Neural progenitor cell (in vitro differentiated cells): ENCODE measurements at regions not wholly inside any gene's neighbourhood (a gene's known extent, or its start where the extent isn't known, plus 50 kb on each side); places are given as distances from the start of the nearest gene placed in this dataset.

Experiments used
- DNase-seq: peaks from one replicate; pipeline ENCODE4 v3.0.0-alpha.2; 2016; ENCODE audit warnings: low spot score
- H2AFZ ChIP-seq: fragments of 200-600 bp; sonication (generic); replicated peaks from 2 replicates; pipeline ENCODE4 v1.6.1; 2016; ENCODE audit warnings: antibody characterized with exemption
- H3F3A ChIP-seq: fragments of 200-600 bp; sonication (generic); 2 replicates; pipeline ENCODE4 v1.6.1; 2016; ENCODE audit warnings: antibody characterized with exemption, low read depth
- H3K27ac ChIP-seq: fragments of 200-600 bp; sonication (generic); 2 replicates; pipeline ENCODE4 v1.5.1; 2016; ENCODE audit warnings: mild to moderate bottlenecking
- H3K27me3 ChIP-seq: fragments of 200-600 bp; sonication (generic); 2 replicates; pipeline ENCODE4 v1.6.1; 2016; ENCODE audit warnings: mild to moderate bottlenecking, moderate library complexity
- H3K36me3 ChIP-seq: fragments of 200-600 bp; sonication (generic); 2 replicates; pipeline ENCODE4 v1.5.1; 2016
- H3K4me1 ChIP-seq: fragments of 200-600 bp; sonication (generic); 2 replicates; pipeline ENCODE4 v1.6.1; 2016; ENCODE audit warnings: mixed run types
- H3K4me2 ChIP-seq: fragments of 200-600 bp; sonication (generic); 2 replicates; pipeline ENCODE4 v1.6.1; 2016
- H3K4me3 ChIP-seq: fragments of 200-600 bp; sonication (generic); 2 replicates; pipeline ENCODE4 v1.5.1; 2016
- H3K79me2 ChIP-seq: fragments of 200-600 bp; sonication (generic); 2 replicates; pipeline ENCODE4 v1.6.1; 2016; ENCODE audit warnings: low read depth
- H3K9ac ChIP-seq: fragments of 200-600 bp; sonication (generic); 2 replicates; pipeline ENCODE4 v1.6.1; 2016
- H3K9me3 ChIP-seq: fragments of 200-600 bp; sonication (generic); 2 replicates; pipeline ENCODE4 v1.5.1; 2016; ENCODE audit warnings: low read depth
- H4K20me1 ChIP-seq: fragments of 200-600 bp; sonication (generic); 2 replicates; pipeline ENCODE4 v1.6.1; 2016; ENCODE audit warnings: low read depth
- H3K27ac Mint-ChIP-seq: 3 replicates; pipeline ENCODE4 v1.8.0; 2021; ENCODE audit warnings: mixed read lengths
- H3K27me3 Mint-ChIP-seq: 2 replicates; pipeline ENCODE4 v1.8.0; 2022; ENCODE audit warnings: low read depth, mild to moderate bottlenecking, inconsistent platforms, moderate library complexity, mixed read lengths; ENCODE audit not compliant: insufficient read depth
- H3K36me3 Mint-ChIP-seq: 3 replicates; pipeline ENCODE4 v1.8.0; 2021; ENCODE audit warnings: mixed read lengths
- H3K4me1 Mint-ChIP-seq: 3 replicates; pipeline ENCODE4 v1.8.0; 2021; ENCODE audit warnings: mixed read lengths
- H3K4me3 Mint-ChIP-seq: 3 replicates; pipeline ENCODE4 v1.8.0; 2021; ENCODE audit warnings: mild to moderate bottlenecking, moderate library complexity, mixed read lengths
- H3K9me3 Mint-ChIP-seq: 3 replicates; pipeline ENCODE4 v1.8.0; 2020; ENCODE audit warnings: mixed read lengths
- EZH2 ChIP-seq: fragments of 200-600 bp; sonication (generic); IDR thresholded peaks from 2 replicates; pipeline ENCODE4 v1.6.1; 2017; ENCODE audit warnings: antibody characterized with exemption, mild to moderate bottlenecking, moderate library complexity
- EZH2phosphoT487 ChIP-seq: fragments of 200-600 bp; sonication (generic); IDR thresholded peaks from 2 replicates; pipeline ENCODE4 v1.6.1; 2017; ENCODE audit warnings: antibody characterized with exemption
- TF ChIP-seq, protein P1 (sequence below): fragments of 200-600 bp; sonication (generic); IDR thresholded peaks from 2 replicates; pipeline ENCODE4 v1.5.1; 2017; ENCODE audit warnings: antibody characterized with exemption, mild to moderate bottlenecking

DNA sequence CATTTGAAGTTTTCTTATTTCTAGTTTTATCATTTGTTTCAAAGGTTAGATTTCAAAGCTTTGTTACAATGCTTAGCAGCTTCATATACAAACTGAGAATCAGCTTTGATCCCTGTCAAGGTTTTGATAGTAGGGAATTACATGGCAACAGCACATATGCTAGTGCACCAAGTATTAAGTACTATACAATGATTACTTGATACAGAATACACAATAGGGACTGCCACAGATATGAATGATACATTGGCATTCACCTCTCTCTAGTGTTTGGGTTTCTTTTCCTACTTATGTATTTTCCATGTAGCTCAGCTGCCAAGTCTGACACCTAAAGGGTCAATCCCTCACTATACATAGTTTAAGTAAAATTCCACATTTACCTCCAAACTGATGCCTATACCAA lies 344.0 kb downstream of the FAT4 start:
- no peaks in the 10 kb centered on the region for H3K79me2 ChIP-seq
- no peak overlapping the region for H3K27ac ChIP-seq
- Mint-ChIP-seq H3K27me3 (peaks cover 2% of the 10 kb centered on the region), H3K36me3 (no peaks in the 10 kb centered on the region), H3K4me1 (peaks cover 9% of the 10 kb centered on the region), H3K9me3 (peaks cover 2% of the 10 kb centered on the region), H3K27ac (no peak overlapping the region), H3K4me3 (no peak overlapping the region)
- no peak overlapping the region for H2AFZ ChIP-seq
- no peak for DNase-seq
- TF ChIP-seq EZH2: no peak
- TF ChIP-seq, protein P1, sequence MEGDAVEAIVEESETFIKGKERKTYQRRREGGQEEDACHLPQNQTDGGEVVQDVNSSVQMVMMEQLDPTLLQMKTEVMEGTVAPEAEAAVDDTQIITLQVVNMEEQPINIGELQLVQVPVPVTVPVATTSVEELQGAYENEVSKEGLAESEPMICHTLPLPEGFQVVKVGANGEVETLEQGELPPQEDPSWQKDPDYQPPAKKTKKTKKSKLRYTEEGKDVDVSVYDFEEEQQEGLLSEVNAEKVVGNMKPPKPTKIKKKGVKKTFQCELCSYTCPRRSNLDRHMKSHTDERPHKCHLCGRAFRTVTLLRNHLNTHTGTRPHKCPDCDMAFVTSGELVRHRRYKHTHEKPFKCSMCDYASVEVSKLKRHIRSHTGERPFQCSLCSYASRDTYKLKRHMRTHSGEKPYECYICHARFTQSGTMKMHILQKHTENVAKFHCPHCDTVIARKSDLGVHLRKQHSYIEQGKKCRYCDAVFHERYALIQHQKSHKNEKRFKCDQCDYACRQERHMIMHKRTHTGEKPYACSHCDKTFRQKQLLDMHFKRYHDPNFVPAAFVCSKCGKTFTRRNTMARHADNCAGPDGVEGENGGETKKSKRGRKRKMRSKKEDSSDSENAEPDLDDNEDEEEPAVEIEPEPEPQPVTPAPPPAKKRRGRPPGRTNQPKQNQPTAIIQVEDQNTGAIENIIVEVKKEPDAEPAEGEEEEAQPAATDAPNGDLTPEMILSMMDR: no peak
- TF ChIP-seq EZH2phosphoT487: no peak
- no peaks in the 10 kb centered on the region for H3K27me3 ChIP-seq
- H3K4me3 ChIP-seq: no peak overlapping the region
- H3K9me3 ChIP-seq: no peaks in the 10 kb centered on the region
- H3K36me3 ChIP-seq: no peaks in the 10 kb centered on the region
- no peak overlapping the region for H3K4me2 ChIP-seq
- H3K9ac ChIP-seq: no peak overlapping the region
- H3F3A ChIP-seq: no peaks in the 10 kb centered on the region
- H4K20me1 ChIP-seq: no peaks in the 10 kb centered on the region
- no peaks in the 10 kb centered on the region for H3K4me1 ChIP-seq

DNA sequence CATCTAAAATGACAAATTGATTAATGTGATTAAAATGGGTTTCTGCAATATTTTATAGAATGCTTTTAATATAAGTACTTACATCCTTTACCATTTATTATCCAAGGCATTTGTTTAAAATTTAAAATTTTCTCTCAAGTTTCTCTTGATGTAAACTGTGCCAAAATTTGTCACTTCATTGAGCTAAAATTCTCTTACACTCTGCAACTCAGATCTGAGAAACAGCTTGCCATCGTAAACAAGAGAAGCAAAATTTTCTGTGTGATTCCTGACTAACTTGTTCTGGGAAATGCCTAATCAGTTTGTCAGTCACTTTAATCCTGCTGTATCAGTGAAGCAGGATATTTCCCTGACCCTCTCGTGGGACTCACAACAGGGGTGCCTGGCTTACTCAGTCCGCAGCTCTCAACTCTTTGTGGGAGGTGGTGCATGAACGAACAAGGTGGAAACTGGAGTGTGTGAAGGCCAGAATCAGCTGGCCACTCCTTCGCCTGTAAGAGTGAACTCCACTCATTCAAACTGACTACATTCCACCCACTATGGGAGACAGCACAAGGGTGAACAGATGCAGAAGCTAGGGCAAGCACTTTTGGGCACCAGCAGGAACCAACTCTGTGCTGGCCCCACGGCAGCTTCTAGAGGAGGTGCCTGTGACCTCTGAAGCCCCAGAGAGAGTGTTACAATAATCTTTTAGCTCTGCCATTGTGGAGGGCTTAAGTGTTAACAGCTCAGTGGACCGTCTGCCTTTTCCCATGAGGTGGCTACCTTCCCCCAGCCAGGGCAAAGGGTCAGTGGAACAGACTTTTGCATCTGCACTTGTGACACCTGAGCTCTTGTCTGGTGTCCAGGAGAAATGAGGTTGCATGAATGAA lies 349.4 kb downstream of the FAT4 start:
- no peak overlapping the region for H3K4me3 Mint-ChIP-seq
- no peaks in the 10 kb centered on the region for H3K4me1 ChIP-seq
- no peak overlapping the region for H2AFZ ChIP-seq

DNA sequence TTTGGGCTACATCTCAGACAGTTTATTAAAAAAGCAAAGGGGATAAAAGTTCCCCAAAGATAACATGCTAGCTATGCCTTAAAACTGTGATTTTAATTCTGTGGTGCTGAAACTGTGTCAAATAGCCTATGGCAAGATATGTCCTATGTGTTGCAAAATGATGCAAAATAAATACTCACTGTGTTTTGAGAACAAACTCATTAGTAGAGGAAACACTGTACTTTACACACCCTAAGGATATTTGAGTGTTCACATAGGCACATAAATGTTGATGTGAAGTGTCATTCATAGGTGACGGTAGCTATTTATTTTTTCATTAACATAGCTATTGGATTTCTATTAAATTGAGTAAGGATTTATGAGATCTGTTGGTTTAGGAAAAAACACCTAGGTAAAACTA lies 351.9 kb downstream of the FAT4 start:
- H3K4me1 ChIP-seq: no peaks in the 10 kb centered on the region
- Mint-ChIP-seq H3K27ac (no peak overlapping the region), H3K36me3 (no peaks in the 10 kb centered on the region), H3K9me3 (peaks cover 9% of the 10 kb centered on the region), H3K4me3 (no peak overlapping the region), H3K27me3 (peaks cover 4% of the 10 kb centered on the region), H3K4me1 (peaks cover 11% of the 10 kb centered on the region)
- no peaks in the 10 kb centered on the region for H3F3A ChIP-seq
- no peaks in the 10 kb centered on the region for H3K36me3 ChIP-seq
- H3K9ac ChIP-seq: no peak overlapping the region
- H4K20me1 ChIP-seq: no peaks in the 10 kb centered on the region
- no peaks in the 10 kb centered on the region for H3K9me3 ChIP-seq
- no peak overlapping the region for H2AFZ ChIP-seq
- no peaks in the 10 kb centered on the region for H3K79me2 ChIP-seq
- no peak overlapping the region for H3K4me3 ChIP-seq
- no peak overlapping the region for H3K4me2 ChIP-seq
- no peak for DNase-seq
- no peak overlapping the region for H3K27ac ChIP-seq
- TF ChIP-seq, protein P1: no peak
- TF ChIP-seq EZH2 (no peak), EZH2phosphoT487 (no peak)
- no peaks in the 10 kb centered on the region for H3K27me3 ChIP-seq

More for the DNA sequence above, 349.4 kb downstream of the FAT4 start:
- Histone ChIP-seq H4K20me1 (no peaks in the 10 kb centered on the region), H3K36me3 (no peaks in the 10 kb centered on the region), H3K9ac (no peak overlapping the region), H3K4me2 (no peak overlapping the region), H3K79me2 (no peaks in the 10 kb centered on the region), H3K9me3 (no peaks in the 10 kb centered on the region), H3K27ac (no peak overlapping the region), H3K4me3 (no peak overlapping the region), H3F3A (no peaks in the 10 kb centered on the region), H3K27me3 (no peaks in the 10 kb centered on the region)
- no peaks in the 10 kb centered on the region for H3K36me3 Mint-ChIP-seq
- H3K9me3 Mint-ChIP-seq: peaks cover 9% of the 10 kb centered on the region
- peaks cover 7% of the 10 kb centered on the region for H3K27me3 Mint-ChIP-seq
- H3K27ac Mint-ChIP-seq: no peak overlapping the region
- DNase-seq: peak; percentile 54
- TF ChIP-seq EZH2 (no peak), EZH2phosphoT487 (no peak)
- TF ChIP-seq, protein P1: no peak
- peaks cover 11% of the 10 kb centered on the region for H3K4me1 Mint-ChIP-seq
